AG04449 (cell line): ENCODE measurements at regions not wholly inside any gene's neighbourhood (a gene's known extent, or its start where the extent isn't known, plus 50 kb on each side); places are given as distances from the start of the nearest gene placed in this dataset.

Source experiments
- CTCF ChIA-PET: fragments of 350-600 bp; formaldehyde crosslinking; extraction: SDS; loops from one replicate; lab custom pipeline; 2021; ENCODE audit warnings: antibody characterized with exemption; lab: Yijun Ruan, JAX
- POLR2A ChIA-PET: fragments of 400-600, 350-600 bp; formaldehyde crosslinking; extraction: SDS; loops from one replicate; lab custom pipeline; 2020; ENCODE audit warnings: antibody characterized with exemption, inconsistent platforms; lab: Yijun Ruan, JAX
- DNase-seq: peaks from one replicate; pipeline ENCODE4 v3.0.0-alpha.2; 2010; ENCODE audit warnings: low read depth, low spot score
- H3K4me3 ChIP-seq: 2 replicates; pipeline ENCODE4 v1.5.1; 2011; ENCODE audit warnings: low read depth, mild to moderate bottlenecking, control low read depth, low read length
- TF ChIP-seq, protein P1 (sequence below): IDR thresholded peaks from one replicate; pipeline ENCODE4 v1.5.1; 2011; ENCODE audit warnings: mild to moderate bottlenecking, moderate library complexity, low read length, control low read depth, inconsistent platforms; ENCODE audit not compliant: insufficient read depth; ENCODE audit errors: missing control alignments

DNA sequence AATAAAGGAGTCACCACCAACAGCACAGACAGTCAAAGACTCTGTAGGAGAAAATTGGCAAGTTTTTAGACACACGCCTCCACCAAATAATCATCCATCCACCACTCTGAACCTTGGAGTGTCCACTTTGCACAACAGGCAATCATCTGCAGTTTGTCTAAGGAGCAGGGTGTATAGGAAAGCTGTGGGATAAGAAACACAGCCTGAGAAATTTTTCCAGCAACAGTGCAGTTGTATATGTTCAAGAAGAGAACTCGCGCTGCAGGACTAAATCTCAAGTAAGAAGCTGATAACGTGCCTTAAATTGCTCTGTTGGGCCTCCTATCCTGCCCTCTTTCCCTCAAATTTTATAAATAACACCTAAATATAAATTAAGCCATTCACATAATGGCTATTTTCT, 136.7 kb upstream of the PPARGC1A start:
- TF ChIP-seq, protein P1, sequence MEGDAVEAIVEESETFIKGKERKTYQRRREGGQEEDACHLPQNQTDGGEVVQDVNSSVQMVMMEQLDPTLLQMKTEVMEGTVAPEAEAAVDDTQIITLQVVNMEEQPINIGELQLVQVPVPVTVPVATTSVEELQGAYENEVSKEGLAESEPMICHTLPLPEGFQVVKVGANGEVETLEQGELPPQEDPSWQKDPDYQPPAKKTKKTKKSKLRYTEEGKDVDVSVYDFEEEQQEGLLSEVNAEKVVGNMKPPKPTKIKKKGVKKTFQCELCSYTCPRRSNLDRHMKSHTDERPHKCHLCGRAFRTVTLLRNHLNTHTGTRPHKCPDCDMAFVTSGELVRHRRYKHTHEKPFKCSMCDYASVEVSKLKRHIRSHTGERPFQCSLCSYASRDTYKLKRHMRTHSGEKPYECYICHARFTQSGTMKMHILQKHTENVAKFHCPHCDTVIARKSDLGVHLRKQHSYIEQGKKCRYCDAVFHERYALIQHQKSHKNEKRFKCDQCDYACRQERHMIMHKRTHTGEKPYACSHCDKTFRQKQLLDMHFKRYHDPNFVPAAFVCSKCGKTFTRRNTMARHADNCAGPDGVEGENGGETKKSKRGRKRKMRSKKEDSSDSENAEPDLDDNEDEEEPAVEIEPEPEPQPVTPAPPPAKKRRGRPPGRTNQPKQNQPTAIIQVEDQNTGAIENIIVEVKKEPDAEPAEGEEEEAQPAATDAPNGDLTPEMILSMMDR = no peak

GRCh38 chr4:24024605-24025004, 134.8 kb upstream of the PPARGC1A start:
- no peak overlapping the region for H3K4me3 ChIP-seq
- TF ChIP-seq, protein P1 = no peak
- DNase-seq = no peak
- POLR2A ChIA-PET = no interaction called here
- CTCF ChIA-PET = no interaction called here

More for the DNA sequence above, 136.7 kb upstream of the PPARGC1A start:
- DNase-seq = no peak
- CTCF ChIA-PET = no interaction called here
- no peak overlapping the region for H3K4me3 ChIP-seq
- POLR2A ChIA-PET = no interaction called here

GRCh38 chr4:24024157-24024556, 134.3 kb upstream of the PPARGC1A start:
- peak; percentile 28 for DNase-seq
- POLR2A ChIA-PET = no interaction called here
- CTCF ChIA-PET = no interaction called here
- TF ChIP-seq, protein P1 = no peak
- no peak overlapping the region for H3K4me3 ChIP-seq

- TF ChIP-seq, protein P1 = no peak
- ChIA-PET CTCF (interaction anchor here (0.9 kb wide), 1 partner anchor 11 kb away, joined by 3 read pairs; no protein-coding TSS in a partner anchor), POLR2A (no interaction called here)
- DNase-seq = no peak
- H3K4me3 ChIP-seq = no peak overlapping the region
These were observed 125.9 kb upstream of the PPARGC1A start for GRCh38 chr4:24015782-24016181.

DNA sequence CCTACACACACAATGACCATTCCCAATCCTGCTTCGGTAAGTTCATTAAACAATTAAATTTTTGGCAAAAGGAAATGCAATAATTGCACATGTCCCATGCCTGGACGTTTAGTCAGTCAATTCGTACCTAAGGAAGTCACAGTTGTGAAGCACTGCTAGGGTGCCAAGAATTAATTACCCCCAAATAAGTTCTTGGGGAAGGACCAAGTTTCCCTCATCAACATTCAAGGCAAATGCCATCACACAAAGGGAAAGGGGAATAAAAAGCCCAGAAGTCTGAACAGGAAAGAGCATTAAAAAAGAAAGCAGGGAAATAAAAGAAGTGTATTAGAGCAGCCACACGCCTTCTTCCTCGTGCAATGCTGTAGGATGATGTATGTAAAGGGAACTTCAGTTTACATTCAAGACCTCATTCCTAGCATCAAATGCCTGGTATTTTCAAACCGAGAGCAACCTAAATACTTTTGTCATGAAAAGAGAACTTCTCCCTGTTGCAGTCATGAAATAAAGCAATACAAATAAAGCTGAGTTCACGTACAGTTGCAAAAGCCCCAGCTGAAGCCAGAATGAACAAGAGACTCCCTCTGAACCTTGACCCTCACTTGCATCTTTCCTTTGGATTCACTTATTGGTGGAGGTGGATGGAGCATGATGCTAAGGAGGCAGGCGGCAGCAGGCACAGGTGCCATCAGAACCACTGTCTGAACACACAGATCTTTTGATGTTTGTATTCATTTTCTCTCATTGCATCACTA, 124.0 kb upstream of the PPARGC1A start:
- TF ChIP-seq, protein P1 = no peak
- no peak overlapping the region for H3K4me3 ChIP-seq
- no peak for DNase-seq
- ChIA-PET CTCF (no interaction called here), POLR2A (no interaction called here)

- no peak overlapping the region for H3K4me3 ChIP-seq
- ChIA-PET CTCF (no interaction called here), POLR2A (no interaction called here)
- no peak for DNase-seq
- TF ChIP-seq, protein P1 = no peak
These were observed 121.1 kb upstream of the PPARGC1A start for GRCh38 chr4:24010994-24011393.
